Endodermal cell (in vitro differentiated cells): ENCODE measurements at regions not wholly inside any gene's neighbourhood (a gene's known extent, or its start where the extent isn't known, plus 50 kb on each side); places are given as distances from the start of the nearest gene placed in this dataset.
A peak's percentile ranks its signal among the peaks of the same experiment; 100 is the strongest.

Source experiments
- DNase-seq: peaks from one replicate; pipeline ENCODE4 v3.0.0-alpha.2; 2017
- H3K27ac ChIP-seq: 2 replicates; pipeline ENCODE4 v1.5.1; 2013; ENCODE audit warnings: mild to moderate bottlenecking, low read depth, low read length, moderate library complexity
- H3K27me3 ChIP-seq: 2 replicates; pipeline ENCODE4 v1.6.1; 2013; ENCODE audit warnings: mild to moderate bottlenecking, low read length, moderate library complexity; ENCODE audit not compliant: insufficient read depth, control insufficient read depth, poor library complexity, severe bottlenecking
- H3K36me3 ChIP-seq: 2 replicates; pipeline ENCODE4 v1.7.0; 2013; ENCODE audit warnings: mild to moderate bottlenecking, low read length, moderate library complexity; ENCODE audit not compliant: control insufficient read depth, insufficient read depth
- H3K4me1 ChIP-seq: one replicate; pipeline ENCODE4 v1.7.0; 2013; ENCODE audit warnings: low read length; ENCODE audit not compliant: control insufficient read depth, insufficient read depth
- H3K4me3 ChIP-seq: 2 replicates; pipeline ENCODE4 v1.5.1; 2013; ENCODE audit warnings: mild to moderate bottlenecking, low read length, moderate library complexity
- H3K9ac ChIP-seq: 2 replicates; pipeline ENCODE4 v1.6.1; 2013; ENCODE audit warnings: mild to moderate bottlenecking, low read length, moderate library complexity; ENCODE audit not compliant: poor library complexity, severe bottlenecking; ENCODE audit errors: extremely low read depth
- H3K9me3 ChIP-seq: 2 replicates; pipeline ENCODE4 v1.6.1; 2013; ENCODE audit warnings: mild to moderate bottlenecking, low read length, moderate library complexity; ENCODE audit not compliant: control insufficient read depth
- H3K27ac Mint-ChIP-seq: 2 replicates; pipeline ENCODE4 v1.8.0; 2020; ENCODE audit warnings: mixed read lengths
- H3K27me3 Mint-ChIP-seq: 2 replicates; pipeline ENCODE4 v1.8.0; 2021; ENCODE audit warnings: mild to moderate bottlenecking, mixed read lengths; ENCODE audit not compliant: insufficient read depth
- H3K36me3 Mint-ChIP-seq: 2 replicates; pipeline ENCODE4 v1.8.0; 2020; ENCODE audit warnings: low read depth, mixed read lengths
- H3K4me1 Mint-ChIP-seq: 2 replicates; pipeline ENCODE4 v1.8.0; 2020; ENCODE audit warnings: mixed read lengths
- H3K4me3 Mint-ChIP-seq: 2 replicates; pipeline ENCODE4 v1.8.0; 2020; ENCODE audit warnings: mild to moderate bottlenecking, moderate library complexity, mixed read lengths
- H3K9me3 Mint-ChIP-seq: 2 replicates; pipeline ENCODE4 v1.8.0; 2020; ENCODE audit warnings: mild to moderate bottlenecking, mixed read lengths
- WGBS, 2 experiments: methylation state at CpG; one replicate each; pipeline versions ENCODE4 v1.1.5 to v1.1.7; 2013; ENCODE audit warnings: missing lambda C conversion rate in 2 of 2, mixed read lengths in 1 of 2; ENCODE audit not compliant: insufficient coverage in 1 of 2, insufficient read length in 1 of 2; 5-methylcytosine and 5-hydroxymethylcytosine counted together
- TF ChIP-seq, protein P1 (sequence below): fragments of 200-600 bp; sonication (generic); conservative IDR thresholded peaks from 2 replicates; pipeline ENCODE4 v1.5.0; 2021; ENCODE audit warnings: antibody characterized with exemption, mild to moderate bottlenecking

DNA sequence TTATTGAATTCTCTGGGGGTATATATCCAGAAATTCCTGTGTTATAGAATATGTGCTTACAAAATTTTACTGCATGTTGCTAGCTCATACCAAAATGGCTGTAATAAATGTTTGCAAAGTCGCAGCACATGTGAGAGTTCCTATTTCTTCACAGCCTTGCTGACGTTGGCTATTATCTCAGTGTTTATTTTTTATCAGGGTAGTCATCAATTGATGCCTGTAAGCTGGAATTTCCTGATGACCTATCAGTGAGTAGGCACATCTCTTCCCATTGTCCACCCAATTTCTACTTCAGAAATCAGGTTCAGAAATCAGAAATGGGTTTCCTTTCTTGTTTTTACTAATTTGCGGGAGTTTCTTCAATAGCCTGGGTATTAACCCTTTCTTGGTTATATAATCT, 268.1 kb upstream of the FZD8 start:
- Mint-ChIP-seq H3K27ac (no peak overlapping the region), H3K4me3 (no peak overlapping the region), H3K27me3 (peaks cover 3% of the 10 kb centered on the region), H3K9me3 (no peaks in the 10 kb centered on the region), H3K4me1 (peaks cover 62% of the 10 kb centered on the region), H3K36me3 (no peaks in the 10 kb centered on the region)
- Histone ChIP-seq H3K36me3 (no peaks in the 10 kb centered on the region), H3K27ac (no peak overlapping the region), H3K4me3 (no peak overlapping the region), H3K9me3 (no peaks in the 10 kb centered on the region), H3K4me1 (peaks cover 10% of the 10 kb centered on the region), H3K9ac (no peak overlapping the region), H3K27me3 (no peaks in the 10 kb centered on the region)
- TF ChIP-seq, protein P1, sequence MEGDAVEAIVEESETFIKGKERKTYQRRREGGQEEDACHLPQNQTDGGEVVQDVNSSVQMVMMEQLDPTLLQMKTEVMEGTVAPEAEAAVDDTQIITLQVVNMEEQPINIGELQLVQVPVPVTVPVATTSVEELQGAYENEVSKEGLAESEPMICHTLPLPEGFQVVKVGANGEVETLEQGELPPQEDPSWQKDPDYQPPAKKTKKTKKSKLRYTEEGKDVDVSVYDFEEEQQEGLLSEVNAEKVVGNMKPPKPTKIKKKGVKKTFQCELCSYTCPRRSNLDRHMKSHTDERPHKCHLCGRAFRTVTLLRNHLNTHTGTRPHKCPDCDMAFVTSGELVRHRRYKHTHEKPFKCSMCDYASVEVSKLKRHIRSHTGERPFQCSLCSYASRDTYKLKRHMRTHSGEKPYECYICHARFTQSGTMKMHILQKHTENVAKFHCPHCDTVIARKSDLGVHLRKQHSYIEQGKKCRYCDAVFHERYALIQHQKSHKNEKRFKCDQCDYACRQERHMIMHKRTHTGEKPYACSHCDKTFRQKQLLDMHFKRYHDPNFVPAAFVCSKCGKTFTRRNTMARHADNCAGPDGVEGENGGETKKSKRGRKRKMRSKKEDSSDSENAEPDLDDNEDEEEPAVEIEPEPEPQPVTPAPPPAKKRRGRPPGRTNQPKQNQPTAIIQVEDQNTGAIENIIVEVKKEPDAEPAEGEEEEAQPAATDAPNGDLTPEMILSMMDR = no peak
- DNase-seq = no peak
- WGBS, 2 experiments = 56 to 73% methylated on average over 2 to 3 of the region's 3 CpGs

DNA sequence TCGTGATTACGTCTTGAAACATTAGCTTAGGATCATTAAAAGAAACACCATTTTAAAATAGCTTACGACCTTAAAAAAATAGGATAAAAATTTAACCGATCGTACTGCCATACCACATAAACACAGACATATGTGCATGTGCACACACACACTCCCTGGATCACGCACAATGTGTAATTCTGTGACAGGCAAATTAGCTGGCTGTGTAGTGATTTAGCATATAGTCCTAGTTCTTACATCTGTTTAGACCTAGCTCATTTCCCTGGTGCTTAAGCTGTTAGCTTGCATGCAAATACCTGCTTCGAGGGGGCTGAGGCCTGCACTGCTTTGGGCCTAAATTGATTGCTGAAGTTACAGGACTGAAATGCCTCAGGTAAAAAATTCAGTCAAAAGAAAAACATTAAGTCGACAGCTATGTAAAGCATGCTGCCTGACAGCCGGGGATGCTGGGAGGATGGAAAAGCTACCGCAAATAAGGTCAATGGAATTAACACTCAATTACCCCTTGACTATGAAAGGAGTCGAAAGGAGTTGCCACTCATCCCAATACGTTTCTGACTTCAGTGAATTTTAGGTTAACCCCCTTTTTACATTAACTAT, 267.1 kb upstream of the FZD8 start:
- no peak overlapping the region for H3K27ac ChIP-seq
- TF ChIP-seq, protein P1 = no peak
- H3K9me3 Mint-ChIP-seq = no peaks in the 10 kb centered on the region
- no peaks in the 10 kb centered on the region for H3K9me3 ChIP-seq
- 60 to 63% methylated on average over 10 to 12 of the region's 12 CpGs for WGBS, 2 experiments
- no peaks in the 10 kb centered on the region for H3K27me3 Mint-ChIP-seq
- no peaks in the 10 kb centered on the region for H3K27me3 ChIP-seq
- peak; percentile 72 for DNase-seq
- H3K4me1 ChIP-seq = peaks cover 10% of the 10 kb centered on the region
- H3K4me3 Mint-ChIP-seq = no peak overlapping the region
- H3K36me3 Mint-ChIP-seq = no peaks in the 10 kb centered on the region
- peaks cover 66% of the 10 kb centered on the region for H3K4me1 Mint-ChIP-seq
- H3K27ac Mint-ChIP-seq = peak overlapping the region; percentile 33
- no peak overlapping the region for H3K9ac ChIP-seq
- H3K36me3 ChIP-seq = no peaks in the 10 kb centered on the region
- no peak overlapping the region for H3K4me3 ChIP-seq

DNA sequence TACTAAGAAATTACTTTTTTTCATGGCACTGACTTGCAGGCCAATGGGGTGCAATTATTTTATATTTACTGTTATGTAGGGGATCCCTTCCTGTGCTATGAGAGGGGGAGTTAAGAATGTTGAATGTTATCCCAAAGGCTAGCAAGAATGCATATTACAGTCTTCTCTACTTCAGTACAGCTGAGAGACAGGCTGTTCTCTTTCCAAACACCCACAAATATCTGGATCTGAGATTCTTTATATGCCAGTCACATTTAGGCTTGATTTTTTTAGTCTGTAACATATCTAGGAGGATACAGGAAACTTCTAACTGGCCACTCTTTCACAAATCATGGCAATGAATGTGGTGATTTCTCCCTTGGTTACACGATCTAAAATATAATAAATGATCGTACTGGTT, 266.4 kb upstream of the FZD8 start:
- no peak overlapping the region for H3K4me3 Mint-ChIP-seq
- Histone ChIP-seq H3K4me3 (no peak overlapping the region), H3K27me3 (no peaks in the 10 kb centered on the region), H3K4me1 (peaks cover 10% of the 10 kb centered on the region), H3K9me3 (no peaks in the 10 kb centered on the region), H3K9ac (no peak overlapping the region), H3K27ac (no peak overlapping the region), H3K36me3 (no peaks in the 10 kb centered on the region)
- no peaks in the 10 kb centered on the region for H3K9me3 Mint-ChIP-seq
- H3K4me1 Mint-ChIP-seq = peaks cover 64% of the 10 kb centered on the region
- H3K27ac Mint-ChIP-seq = no peak overlapping the region
- 95 to 96% methylated on average over 2 of the region's 2 CpGs for WGBS, 2 experiments
- H3K36me3 Mint-ChIP-seq = no peaks in the 10 kb centered on the region
- TF ChIP-seq, protein P1 = no peak
- no peak for DNase-seq
- no peaks in the 10 kb centered on the region for H3K27me3 Mint-ChIP-seq
